ENCODE measurements at regions not wholly inside any gene's neighbourhood (a gene's known extent, or its start where the extent isn't known, plus 50 kb on each side); places are given as distances from the start of the nearest gene placed in this dataset.

- DNase-seq (ENCODE audit: low read depth, low spot score) (no peak), FAIRE-seq (no peak), ATAC-seq (no peak)
- intact Hi-C loops (cut with micrococcal nuclease; ENCODE audit: unreplicated experiment): no loop called here
- RAD21 ChIA-PET (ENCODE audit: unreplicated experiment): no interaction called here
- H3K4me2 ChIP-seq (ENCODE audit: control insufficient read depth, insufficient read depth): no peak overlapping the region
- H3K4me1 ChIP-seq (ENCODE audit: control insufficient read depth, insufficient read depth, low read length): no peaks in the 10 kb centered on the region
- H3K27me3 ChIP-seq (replicated peaks in 1 of 2; ENCODE audit: control insufficient read depth in 2 of 2, insufficient read depth in 2 of 2, low read length in 1 of 2): no peaks in the 10 kb centered on the region
- POLR2A ChIA-PET: interaction anchor here (0.6 kb wide), 2 partner anchors 80 to 478 kb away, joined by 3 read pairs; no protein-coding TSS in a partner anchor
- TF ChIP-seq SMAD1 (IDR thresholded peaks at IDR 0.05; ENCODE audit: low read depth, partially characterized antibody) (no peak), ASH2L (IDR thresholded peaks at IDR 0.05; ENCODE audit: borderline replicate concordance, low read depth) (no peak), KLF5 (IDR thresholded peaks at IDR 0.05; ENCODE audit: partially characterized antibody) (no peak), SP1 (IDR thresholded peaks at IDR 0.05; ENCODE audit: low read depth, low read length) (no peak)
- no peaks in the 10 kb centered on the region for H3K9me3 ChIP-seq (replicated peaks; ENCODE audit: control insufficient read depth, insufficient read depth, low read length)
- H3K4me3 ChIP-seq: no peak overlapping the region
- CTCF ChIA-PET: interaction anchor here (2.2 kb wide), 1 partner anchor 11 kb away, joined by 10 read pairs; no protein-coding TSS in a partner anchor
- no peaks in the 10 kb centered on the region for H3K36me3 ChIP-seq (ENCODE audit: control insufficient read depth in 2 of 2, insufficient read depth in 2 of 2, low read length in 1 of 2)
- in situ Hi-C loops (cut with MboI): no loop called here
- no peak overlapping the region for H2AFZ ChIP-seq (ENCODE audit: control insufficient read depth, low read depth, low read length)
- SMC1A ChIA-PET (ENCODE audit: uncharacterized antibody, unreplicated experiment): interaction anchor here (0.8 kb wide), 1 partner anchor 24 kb away, joined by 3 read pairs; no protein-coding TSS in a partner anchor
- no peaks in the 10 kb centered on the region for H4K20me1 ChIP-seq (ENCODE audit: control insufficient read depth, insufficient read depth)
- H3K27ac ChIP-seq (ENCODE audit: control insufficient read depth, insufficient read depth): no peak overlapping the region
- 73% methylated on average over 7 of the region's 7 CpGs for WGBS (ENCODE audit: insufficient coverage, insufficient replicate concordance, low lambda C conversion rate, missing lambda C conversion rate)
- no peaks in the 10 kb centered on the region for H3K79me2 ChIP-seq (ENCODE audit: control insufficient read depth, insufficient read depth, low read length)
- BruUV-seq (replicated peaks): no TSS peak
- H3K9ac ChIP-seq (ENCODE audit: control insufficient read depth, insufficient read depth, low read length): no peak overlapping the region
Measured at GRCh38 chr5:115456539-115457040, 88.0 kb downstream of the FEM1C start.

- Histone ChIP-seq H3K9me3 (replicated peaks; ENCODE audit: control insufficient read depth, insufficient read depth, low read length) (no peaks in the 10 kb centered on the region), H3K27ac (ENCODE audit: control insufficient read depth, insufficient read depth) (no peak overlapping the region), H2AFZ (ENCODE audit: control insufficient read depth, low read depth, low read length) (no peak overlapping the region), H3K79me2 (ENCODE audit: control insufficient read depth, insufficient read depth, low read length) (no peaks in the 10 kb centered on the region), H3K4me2 (ENCODE audit: control insufficient read depth, insufficient read depth) (no peak overlapping the region), H3K9ac (ENCODE audit: control insufficient read depth, insufficient read depth, low read length) (no peak overlapping the region), H3K27me3 (replicated peaks in 1 of 2; ENCODE audit: control insufficient read depth in 2 of 2, insufficient read depth in 2 of 2, low read length in 1 of 2) (no peaks in the 10 kb centered on the region), H3K36me3 (ENCODE audit: control insufficient read depth in 2 of 2, insufficient read depth in 2 of 2, low read length in 1 of 2) (no peaks in the 10 kb centered on the region), H3K4me1 (ENCODE audit: control insufficient read depth, insufficient read depth, low read length) (no peaks in the 10 kb centered on the region), H4K20me1 (ENCODE audit: control insufficient read depth, insufficient read depth) (no peaks in the 10 kb centered on the region), H3K4me3 (no peak overlapping the region)
- ChIA-PET SMC1A (ENCODE audit: uncharacterized antibody, unreplicated experiment) (interaction anchor here (0.8 to 0.9 kb wide), 2 partner anchors 16 to 24 kb away, joined by 3 read pairs; no protein-coding TSS in a partner anchor), POLR2A (interaction anchor here (0.6 kb wide), 1 partner anchor 79 kb away, joined by 3 read pairs; no protein-coding TSS in a partner anchor), CTCF (interaction anchor here (2.2 kb wide), 1 partner anchor 12 kb away, joined by 10 read pairs; no protein-coding TSS in a partner anchor), RAD21 (ENCODE audit: unreplicated experiment) (no interaction called here)
- no peak for TF ChIP-seq BHLHE40 (IDR thresholded peaks at IDR 0.05; ENCODE audit: borderline replicate concordance in 1 of 2, low read depth in 2 of 2, low read length in 1 of 2)
- TF ChIP-seq CREB1 (IDR thresholded peaks at IDR 0.05; ENCODE audit: low read depth): no peak
- TF ChIP-seq IRF3 (IDR thresholded peaks at IDR 0.05): no peak
- no peak for TF ChIP-seq ZNF207 (IDR thresholded peaks at IDR 0.05; ENCODE audit: borderline replicate concordance)
- no peak for TF ChIP-seq ZZZ3 (IDR thresholded peaks at IDR 0.05; ENCODE audit: control insufficient read depth, insufficient read length, low read depth)
- TF ChIP-seq NFYA (IDR thresholded peaks at IDR 0.05; ENCODE audit: borderline replicate concordance, low read depth, low read length): no peak
- TF ChIP-seq ESRRA (IDR thresholded peaks at IDR 0.05; ENCODE audit: low read length): no peak
- no peak for TF ChIP-seq SIX5 (IDR thresholded peaks at IDR 0.05; ENCODE audit: low read depth, low read length, severe bottlenecking)
- TF ChIP-seq RAD21 (IDR thresholded peaks at IDR 0.05; ENCODE audit: insufficient read depth, low read depth, low read length): no peak
- TF ChIP-seq USF2 (IDR thresholded peaks at IDR 0.05; ENCODE audit: borderline replicate concordance, low read depth, low read length): no peak
- no peak for TF ChIP-seq MTA2 (IDR thresholded peaks at IDR 0.05; ENCODE audit: low read depth)
- no peak for DNase-seq (ENCODE audit: low read depth, low spot score)
- no peak for FAIRE-seq
- intact Hi-C loops (cut with micrococcal nuclease; ENCODE audit: unreplicated experiment): no loop called here
- WGBS (ENCODE audit: insufficient coverage, insufficient replicate concordance, low lambda C conversion rate, missing lambda C conversion rate): 72% methylated on average over 4 of the region's 4 CpGs
- in situ Hi-C loops (cut with MboI): no loop called here
- ATAC-seq: no peak
- BruUV-seq (replicated peaks): no TSS peak
Measured at GRCh38 chr5:115456056-115456455, 88.5 kb downstream of the FEM1C start.

All from GM12878 (cell line).